DOHH2 (cell line): ENCODE measurements at regions not wholly inside any gene's neighbourhood (a gene's known extent, or its start where the extent isn't known, plus 50 kb on each side); places are given as distances from the start of the nearest gene placed in this dataset.

Experiments used
- EZH2phosphoT487 ChIP-seq: fragments of 200-600 bp; sonication (generic); IDR thresholded peaks from 2 replicates; pipeline ENCODE4 v1.6.1; 2017; ENCODE audit warnings: borderline replicate concordance, mild to moderate bottlenecking, antibody characterized with exemption, low read length, moderate library complexity, mixed read lengths
- TF ChIP-seq, protein P1 (sequence below): fragments of 200-600 bp; sonication (generic); IDR thresholded peaks from one replicate; pipeline ENCODE4 v1.5.1; 2014; ENCODE audit warnings: antibody characterized with exemption, mild to moderate bottlenecking, low read depth, low read length; ENCODE audit not compliant: poor library complexity, severe bottlenecking

DNA sequence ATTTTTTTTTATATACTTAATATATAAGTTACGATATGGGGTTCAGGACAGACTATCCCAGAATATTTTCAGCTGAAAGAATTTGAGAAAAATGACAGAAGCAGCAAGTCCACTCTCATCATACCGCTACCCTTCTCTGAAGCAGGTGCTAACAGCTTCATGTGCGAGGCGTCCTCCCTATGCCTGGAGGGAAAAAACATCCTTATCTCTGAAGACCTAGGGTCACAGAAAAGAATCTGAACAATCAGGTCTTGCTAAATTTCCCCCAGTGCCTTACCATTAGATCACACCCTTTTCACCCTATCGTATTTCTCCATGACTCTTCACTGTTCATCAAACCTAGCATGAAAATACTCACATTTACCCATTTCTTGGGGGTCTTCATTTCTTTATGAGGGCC, 51.9 kb upstream of the CREB1 start:
- TF ChIP-seq, protein P1, sequence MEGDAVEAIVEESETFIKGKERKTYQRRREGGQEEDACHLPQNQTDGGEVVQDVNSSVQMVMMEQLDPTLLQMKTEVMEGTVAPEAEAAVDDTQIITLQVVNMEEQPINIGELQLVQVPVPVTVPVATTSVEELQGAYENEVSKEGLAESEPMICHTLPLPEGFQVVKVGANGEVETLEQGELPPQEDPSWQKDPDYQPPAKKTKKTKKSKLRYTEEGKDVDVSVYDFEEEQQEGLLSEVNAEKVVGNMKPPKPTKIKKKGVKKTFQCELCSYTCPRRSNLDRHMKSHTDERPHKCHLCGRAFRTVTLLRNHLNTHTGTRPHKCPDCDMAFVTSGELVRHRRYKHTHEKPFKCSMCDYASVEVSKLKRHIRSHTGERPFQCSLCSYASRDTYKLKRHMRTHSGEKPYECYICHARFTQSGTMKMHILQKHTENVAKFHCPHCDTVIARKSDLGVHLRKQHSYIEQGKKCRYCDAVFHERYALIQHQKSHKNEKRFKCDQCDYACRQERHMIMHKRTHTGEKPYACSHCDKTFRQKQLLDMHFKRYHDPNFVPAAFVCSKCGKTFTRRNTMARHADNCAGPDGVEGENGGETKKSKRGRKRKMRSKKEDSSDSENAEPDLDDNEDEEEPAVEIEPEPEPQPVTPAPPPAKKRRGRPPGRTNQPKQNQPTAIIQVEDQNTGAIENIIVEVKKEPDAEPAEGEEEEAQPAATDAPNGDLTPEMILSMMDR = no peak
- TF ChIP-seq EZH2phosphoT487 = no peak
